Neural progenitor cell (in vitro differentiated cells): ENCODE measurements at regions not wholly inside any gene's neighbourhood (a gene's known extent, or its start where the extent isn't known, plus 50 kb on each side); places are given as distances from the start of the nearest gene placed in this dataset.

Experiments used
- DNase-seq: peaks from one replicate; pipeline ENCODE4 v3.0.0-alpha.2; 2016; ENCODE audit warnings: low spot score
- H2AFZ ChIP-seq: fragments of 200-600 bp; sonication (generic); replicated peaks from 2 replicates; pipeline ENCODE4 v1.6.1; 2016; ENCODE audit warnings: antibody characterized with exemption
- H3F3A ChIP-seq: fragments of 200-600 bp; sonication (generic); 2 replicates; pipeline ENCODE4 v1.6.1; 2016; ENCODE audit warnings: antibody characterized with exemption, low read depth
- H3K27ac ChIP-seq: fragments of 200-600 bp; sonication (generic); 2 replicates; pipeline ENCODE4 v1.5.1; 2016; ENCODE audit warnings: mild to moderate bottlenecking
- H3K27me3 ChIP-seq: fragments of 200-600 bp; sonication (generic); 2 replicates; pipeline ENCODE4 v1.6.1; 2016; ENCODE audit warnings: mild to moderate bottlenecking, moderate library complexity
- H3K36me3 ChIP-seq: fragments of 200-600 bp; sonication (generic); 2 replicates; pipeline ENCODE4 v1.5.1; 2016
- H3K4me1 ChIP-seq: fragments of 200-600 bp; sonication (generic); 2 replicates; pipeline ENCODE4 v1.6.1; 2016; ENCODE audit warnings: mixed run types
- H3K4me2 ChIP-seq: fragments of 200-600 bp; sonication (generic); 2 replicates; pipeline ENCODE4 v1.6.1; 2016
- H3K4me3 ChIP-seq: fragments of 200-600 bp; sonication (generic); 2 replicates; pipeline ENCODE4 v1.5.1; 2016
- H3K79me2 ChIP-seq: fragments of 200-600 bp; sonication (generic); 2 replicates; pipeline ENCODE4 v1.6.1; 2016; ENCODE audit warnings: low read depth
- H3K9ac ChIP-seq: fragments of 200-600 bp; sonication (generic); 2 replicates; pipeline ENCODE4 v1.6.1; 2016
- H3K9me3 ChIP-seq: fragments of 200-600 bp; sonication (generic); 2 replicates; pipeline ENCODE4 v1.5.1; 2016; ENCODE audit warnings: low read depth
- H4K20me1 ChIP-seq: fragments of 200-600 bp; sonication (generic); 2 replicates; pipeline ENCODE4 v1.6.1; 2016; ENCODE audit warnings: low read depth
- H3K27ac Mint-ChIP-seq: 3 replicates; pipeline ENCODE4 v1.8.0; 2021; ENCODE audit warnings: mixed read lengths
- H3K27me3 Mint-ChIP-seq: 2 replicates; pipeline ENCODE4 v1.8.0; 2022; ENCODE audit warnings: low read depth, mild to moderate bottlenecking, inconsistent platforms, moderate library complexity, mixed read lengths; ENCODE audit not compliant: insufficient read depth
- H3K36me3 Mint-ChIP-seq: 3 replicates; pipeline ENCODE4 v1.8.0; 2021; ENCODE audit warnings: mixed read lengths
- H3K4me1 Mint-ChIP-seq: 3 replicates; pipeline ENCODE4 v1.8.0; 2021; ENCODE audit warnings: mixed read lengths
- H3K4me3 Mint-ChIP-seq: 3 replicates; pipeline ENCODE4 v1.8.0; 2021; ENCODE audit warnings: mild to moderate bottlenecking, moderate library complexity, mixed read lengths
- H3K9me3 Mint-ChIP-seq: 3 replicates; pipeline ENCODE4 v1.8.0; 2020; ENCODE audit warnings: mixed read lengths
- EZH2 ChIP-seq: fragments of 200-600 bp; sonication (generic); IDR thresholded peaks from 2 replicates; pipeline ENCODE4 v1.6.1; 2017; ENCODE audit warnings: antibody characterized with exemption, mild to moderate bottlenecking, moderate library complexity
- EZH2phosphoT487 ChIP-seq: fragments of 200-600 bp; sonication (generic); IDR thresholded peaks from 2 replicates; pipeline ENCODE4 v1.6.1; 2017; ENCODE audit warnings: antibody characterized with exemption
- TF ChIP-seq, protein P1 (sequence below): fragments of 200-600 bp; sonication (generic); IDR thresholded peaks from 2 replicates; pipeline ENCODE4 v1.5.1; 2017; ENCODE audit warnings: antibody characterized with exemption, mild to moderate bottlenecking

DNA sequence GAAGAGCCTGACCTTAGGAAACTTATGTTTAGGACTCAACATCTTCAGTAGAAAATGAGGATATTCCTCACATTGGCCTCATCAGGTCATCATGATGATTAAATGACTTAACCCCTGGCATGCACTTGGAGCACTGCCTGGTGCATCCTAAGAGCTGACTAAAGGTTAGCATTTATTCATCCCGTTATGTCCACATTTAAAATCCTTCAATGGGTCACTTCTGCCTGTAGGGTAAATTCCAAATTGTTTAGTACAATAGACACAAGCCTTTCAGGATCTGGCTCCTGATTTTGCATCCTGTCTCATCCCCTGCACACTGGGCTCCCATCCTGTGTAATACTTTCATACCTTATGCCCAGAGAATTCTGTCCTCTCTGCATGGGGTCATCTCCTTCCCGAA is 195.2 kb upstream of the MCTP2 start:
- H3K9me3 Mint-ChIP-seq, result peaks cover 2% of the 10 kb centered on the region
- H3K4me3 Mint-ChIP-seq, result no peak overlapping the region

DNA sequence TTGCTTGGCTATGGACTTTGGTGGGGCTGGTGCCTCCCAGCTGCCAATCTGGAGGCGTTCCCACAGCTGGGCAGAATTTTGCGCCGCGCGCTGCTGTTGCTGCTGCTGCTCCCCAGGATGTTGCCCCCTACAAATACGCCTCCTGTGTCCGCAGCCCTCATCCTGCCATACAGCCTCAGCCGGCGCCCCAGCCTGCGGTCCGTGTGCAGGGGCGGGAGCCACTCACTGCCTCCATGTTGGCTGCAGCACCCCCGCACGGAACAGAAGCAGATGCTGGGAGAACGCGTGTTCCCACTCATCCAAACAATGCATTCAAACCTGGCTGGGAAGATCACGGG is 197.7 kb upstream of the MCTP2 start:
- H3K27ac ChIP-seq, result no peak overlapping the region
- no peaks in the 10 kb centered on the region for H3F3A ChIP-seq
- no peaks in the 10 kb centered on the region for H4K20me1 ChIP-seq
- Mint-ChIP-seq H3K4me3 (no peak overlapping the region), H3K9me3 (peaks cover 2% of the 10 kb centered on the region), H3K27ac (no peak overlapping the region), H3K36me3 (no peaks in the 10 kb centered on the region), H3K4me1 (peaks cover 3% of the 10 kb centered on the region), H3K27me3 (peaks cover 2% of the 10 kb centered on the region)
- H3K9ac ChIP-seq, result no peak overlapping the region
- H3K36me3 ChIP-seq, result no peaks in the 10 kb centered on the region
- TF ChIP-seq EZH2phosphoT487, result no peak
- TF ChIP-seq, protein P1, sequence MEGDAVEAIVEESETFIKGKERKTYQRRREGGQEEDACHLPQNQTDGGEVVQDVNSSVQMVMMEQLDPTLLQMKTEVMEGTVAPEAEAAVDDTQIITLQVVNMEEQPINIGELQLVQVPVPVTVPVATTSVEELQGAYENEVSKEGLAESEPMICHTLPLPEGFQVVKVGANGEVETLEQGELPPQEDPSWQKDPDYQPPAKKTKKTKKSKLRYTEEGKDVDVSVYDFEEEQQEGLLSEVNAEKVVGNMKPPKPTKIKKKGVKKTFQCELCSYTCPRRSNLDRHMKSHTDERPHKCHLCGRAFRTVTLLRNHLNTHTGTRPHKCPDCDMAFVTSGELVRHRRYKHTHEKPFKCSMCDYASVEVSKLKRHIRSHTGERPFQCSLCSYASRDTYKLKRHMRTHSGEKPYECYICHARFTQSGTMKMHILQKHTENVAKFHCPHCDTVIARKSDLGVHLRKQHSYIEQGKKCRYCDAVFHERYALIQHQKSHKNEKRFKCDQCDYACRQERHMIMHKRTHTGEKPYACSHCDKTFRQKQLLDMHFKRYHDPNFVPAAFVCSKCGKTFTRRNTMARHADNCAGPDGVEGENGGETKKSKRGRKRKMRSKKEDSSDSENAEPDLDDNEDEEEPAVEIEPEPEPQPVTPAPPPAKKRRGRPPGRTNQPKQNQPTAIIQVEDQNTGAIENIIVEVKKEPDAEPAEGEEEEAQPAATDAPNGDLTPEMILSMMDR, result no peak
- TF ChIP-seq EZH2, result no peak
- no peaks in the 10 kb centered on the region for H3K27me3 ChIP-seq
- H3K79me2 ChIP-seq, result no peaks in the 10 kb centered on the region
- no peaks in the 10 kb centered on the region for H3K9me3 ChIP-seq
- no peak for DNase-seq
- H3K4me3 ChIP-seq, result no peak overlapping the region
- no peak overlapping the region for H3K4me2 ChIP-seq
- no peak overlapping the region for H2AFZ ChIP-seq
- peaks cover 5% of the 10 kb centered on the region for H3K4me1 ChIP-seq

More for the DNA sequence above, 195.2 kb upstream of the MCTP2 start:
- Histone ChIP-seq H3K79me2 (no peaks in the 10 kb centered on the region), H2AFZ (no peak overlapping the region), H3K4me2 (no peak overlapping the region), H3K27ac (no peak overlapping the region), H3K4me1 (no peaks in the 10 kb centered on the region), H3K9me3 (no peaks in the 10 kb centered on the region), H3K36me3 (no peaks in the 10 kb centered on the region), H3K9ac (no peak overlapping the region), H4K20me1 (no peaks in the 10 kb centered on the region), H3F3A (no peaks in the 10 kb centered on the region), H3K27me3 (no peaks in the 10 kb centered on the region), H3K4me3 (no peak overlapping the region)
- Mint-ChIP-seq H3K27me3 (peaks cover 2% of the 10 kb centered on the region), H3K27ac (no peak overlapping the region), H3K36me3 (no peaks in the 10 kb centered on the region), H3K4me1 (no peaks in the 10 kb centered on the region)
- peak; percentile 10 for DNase-seq
- TF ChIP-seq, protein P1, result no peak

DNA sequence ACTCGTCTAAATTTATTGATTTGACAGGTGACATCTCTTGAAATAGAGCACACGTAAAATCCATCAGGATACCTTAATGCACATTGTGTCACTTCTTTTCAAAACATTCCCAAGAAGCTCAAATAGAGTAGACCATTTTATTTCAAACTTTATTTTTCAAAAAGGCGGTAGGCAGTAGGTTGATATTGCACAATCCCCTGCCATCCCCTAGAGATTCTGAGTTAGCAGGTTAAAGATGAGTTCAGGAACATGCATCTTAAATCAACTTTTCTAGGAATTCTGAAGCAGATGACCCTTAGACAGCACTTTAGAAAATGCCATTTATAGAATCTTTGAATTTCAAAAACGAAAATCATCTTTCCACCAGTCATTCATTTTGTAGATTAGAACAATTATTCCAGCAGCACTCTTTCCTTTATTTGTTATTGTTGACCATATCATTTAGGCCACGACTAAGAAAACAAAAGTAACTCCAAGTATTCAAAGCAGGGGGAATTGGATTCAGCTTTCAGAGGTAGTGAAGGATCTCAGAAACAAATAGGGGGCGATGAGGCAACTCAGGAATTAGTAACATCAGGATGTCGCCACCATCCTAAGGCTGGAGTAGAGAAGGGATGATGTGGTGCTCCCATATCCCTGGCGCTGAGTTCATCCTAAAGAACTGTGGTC is 198.2 kb upstream of the MCTP2 start:
- Histone ChIP-seq H3K4me3 (no peak overlapping the region), H3F3A (no peaks in the 10 kb centered on the region), H3K9ac (no peak overlapping the region), H3K4me2 (no peak overlapping the region), H3K9me3 (no peaks in the 10 kb centered on the region), H2AFZ (no peak overlapping the region), H3K4me1 (peaks cover 5% of the 10 kb centered on the region), H4K20me1 (no peaks in the 10 kb centered on the region), H3K27ac (no peak overlapping the region), H3K36me3 (no peaks in the 10 kb centered on the region), H3K27me3 (no peaks in the 10 kb centered on the region), H3K79me2 (no peaks in the 10 kb centered on the region)
- no peak overlapping the region for H3K27ac Mint-ChIP-seq
- DNase-seq, result no peak
- TF ChIP-seq EZH2phosphoT487, result no peak
- no peak for TF ChIP-seq EZH2
- TF ChIP-seq, protein P1, result no peak
- H3K36me3 Mint-ChIP-seq, result no peaks in the 10 kb centered on the region
- H3K9me3 Mint-ChIP-seq, result peaks cover 2% of the 10 kb centered on the region
- H3K4me1 Mint-ChIP-seq, result peaks cover 3% of the 10 kb centered on the region
- H3K27me3 Mint-ChIP-seq, result peaks cover 2% of the 10 kb centered on the region
- H3K4me3 Mint-ChIP-seq, result no peak overlapping the region
